Prostate gland (tissue), 2 donors: ENCODE measurements at regions not wholly inside any gene's neighbourhood (a gene's known extent, or its start where the extent isn't known, plus 50 kb on each side); places are given as distances from the start of the nearest gene placed in this dataset.

Experiments
- DNase-seq: peaks from one replicate; pipeline ENCODE4 v3.0.0-alpha.2; 2019; ENCODE audit warnings: low spot score
- H3K27ac ChIP-seq, 2 donors: fragments of 200-600 bp; sonication (generic); 2 replicates each; pipeline ENCODE4 v1.5.1; 2017 to 2019
- H3K27me3 ChIP-seq: fragments of 200-600 bp; sonication (generic); replicated peaks from 2 replicates; pipeline ENCODE4 v1.5.1; 2019; ENCODE audit not compliant: insufficient read depth
- H3K36me3 ChIP-seq, 2 donors: fragments of 200-600 bp; sonication (generic); 1 replicate in 1 of 2; 2 replicates in 1 of 2; pipeline versions ENCODE4 v1.5.1 to v1.8.1; 2017 to 2019
- H3K4me1 ChIP-seq: fragments of 200-600 bp; sonication (generic); replicated peaks from 2 replicates; pipeline ENCODE4 v1.5.1; 2019
- H3K4me3 ChIP-seq, 2 donors: fragments of 200-600 bp; sonication (generic); 2 replicates each; pipeline ENCODE4 v1.5.1; 2017 to 2019
- H3K9me3 ChIP-seq: fragments of 200-600 bp; sonication (generic); 2 replicates; pipeline ENCODE4 v1.5.1; 2017
- POLR2A ChIP-seq: fragments of 450-650 bp; IDR thresholded peaks from one replicate; pipeline ENCODE4 v1.6.1; 2016; ENCODE audit warnings: antibody characterized with exemption, mild to moderate bottlenecking
- POLR2AphosphoS5 ChIP-seq: sonication (generic); formaldehyde crosslinking; IDR thresholded peaks from one replicate; pipeline ENCODE4 v1.6.1; 2017; ENCODE audit warnings: antibody characterized with exemption
- WGBS: methylation state at CpG from one replicate; pipeline ENCODE4 v1.1.5; 2018; 5-methylcytosine and 5-hydroxymethylcytosine counted together
- intact Hi-C: fragments of 100-400 bp; cut with DNase I; formaldehyde crosslinking; loops from one replicate; pipeline ENCODE4 v1.14.2; 2022
- TF ChIP-seq, protein P1 (sequence below), 4 experiments: fragments of 200-600 bp in 2 of 4; fragments of 450-650 bp in 2 of 4; sonication (generic) in 2 of 4; IDR thresholded peaks; 1 replicate in 3 of 4; 2 replicates in 1 of 4; pipeline ENCODE4 v1.5.1; 2016 to 2019; ENCODE audit warnings: antibody characterized with exemption in 4 of 4, mild to moderate bottlenecking in 2 of 4, moderate library complexity in 2 of 4

- TF ChIP-seq POLR2A (no peak), POLR2AphosphoS5 (no peak)
- TF ChIP-seq, protein P1, sequence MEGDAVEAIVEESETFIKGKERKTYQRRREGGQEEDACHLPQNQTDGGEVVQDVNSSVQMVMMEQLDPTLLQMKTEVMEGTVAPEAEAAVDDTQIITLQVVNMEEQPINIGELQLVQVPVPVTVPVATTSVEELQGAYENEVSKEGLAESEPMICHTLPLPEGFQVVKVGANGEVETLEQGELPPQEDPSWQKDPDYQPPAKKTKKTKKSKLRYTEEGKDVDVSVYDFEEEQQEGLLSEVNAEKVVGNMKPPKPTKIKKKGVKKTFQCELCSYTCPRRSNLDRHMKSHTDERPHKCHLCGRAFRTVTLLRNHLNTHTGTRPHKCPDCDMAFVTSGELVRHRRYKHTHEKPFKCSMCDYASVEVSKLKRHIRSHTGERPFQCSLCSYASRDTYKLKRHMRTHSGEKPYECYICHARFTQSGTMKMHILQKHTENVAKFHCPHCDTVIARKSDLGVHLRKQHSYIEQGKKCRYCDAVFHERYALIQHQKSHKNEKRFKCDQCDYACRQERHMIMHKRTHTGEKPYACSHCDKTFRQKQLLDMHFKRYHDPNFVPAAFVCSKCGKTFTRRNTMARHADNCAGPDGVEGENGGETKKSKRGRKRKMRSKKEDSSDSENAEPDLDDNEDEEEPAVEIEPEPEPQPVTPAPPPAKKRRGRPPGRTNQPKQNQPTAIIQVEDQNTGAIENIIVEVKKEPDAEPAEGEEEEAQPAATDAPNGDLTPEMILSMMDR (IDR thresholded peaks at IDR 0.05), result no peak
- intact Hi-C loops, result loop anchor here (10.0 kb wide), 1 partner anchor 402 kb away; the partner anchor contains the start of gene TMEM161B
- Histone ChIP-seq H3K4me3 (peak overlapping the region in 1 of 2 donors; percentile 5), H3K9me3 (no peaks in the 10 kb centered on the region), H3K4me1 (no peaks in the 10 kb centered on the region), H3K27ac (no peak overlapping the region), H3K27me3 (peaks cover 30% of the 10 kb centered on the region), H3K36me3 (no peaks in the 10 kb centered on the region)
- no peak for DNase-seq
- 6% methylated on average over 22 of the region's 22 CpGs for WGBS
These were observed 216.1 kb downstream of the MEF2C start for GRCh38 chr5:88666761-88667495.

GRCh38 chr5:88665750-88666215 lies 217.2 kb downstream of the MEF2C start:
- peaks cover 38% of the 10 kb centered on the region for H3K27me3 ChIP-seq
- TF ChIP-seq, protein P1 (IDR thresholded peaks at IDR 0.05), result no peak
- TF ChIP-seq POLR2AphosphoS5, result no peak
- TF ChIP-seq POLR2A, result no peak

GRCh38 chr5:88664645-88665044 lies 218.3 kb downstream of the MEF2C start:
- Histone ChIP-seq H3K9me3 (no peaks in the 10 kb centered on the region), H3K27me3 (peaks cover 36% of the 10 kb centered on the region), H3K4me1 (no peaks in the 10 kb centered on the region), H3K27ac (no peak overlapping the region), H3K4me3 (no peak overlapping the region), H3K36me3 (no peaks in the 10 kb centered on the region)
- 2% methylated on average over 2 of the region's 2 CpGs for WGBS
- no peak for DNase-seq
- intact Hi-C loops, result loop anchor here (10.0 kb wide), 1 partner anchor 400 kb away; the partner anchor contains the start of gene TMEM161B
- TF ChIP-seq, protein P1 (IDR thresholded peaks at IDR 0.05), result no peak
- TF ChIP-seq POLR2AphosphoS5 (no peak), POLR2A (no peak)

More at GRCh38 chr5:88665750-88666215, 217.2 kb downstream of the MEF2C start:
- H3K27ac ChIP-seq, result no peak overlapping the region
- no peak for DNase-seq
- no peaks in the 10 kb centered on the region for H3K36me3 ChIP-seq
- no peaks in the 10 kb centered on the region for H3K9me3 ChIP-seq
- no peaks in the 10 kb centered on the region for H3K4me1 ChIP-seq
- intact Hi-C loops, result loop anchor here (10.0 kb wide), 1 partner anchor 401 kb away; the partner anchor contains the start of gene TMEM161B
- WGBS, result 8% methylated on average over 17 of the region's 17 CpGs
- no peak overlapping the region for H3K4me3 ChIP-seq

DNA sequence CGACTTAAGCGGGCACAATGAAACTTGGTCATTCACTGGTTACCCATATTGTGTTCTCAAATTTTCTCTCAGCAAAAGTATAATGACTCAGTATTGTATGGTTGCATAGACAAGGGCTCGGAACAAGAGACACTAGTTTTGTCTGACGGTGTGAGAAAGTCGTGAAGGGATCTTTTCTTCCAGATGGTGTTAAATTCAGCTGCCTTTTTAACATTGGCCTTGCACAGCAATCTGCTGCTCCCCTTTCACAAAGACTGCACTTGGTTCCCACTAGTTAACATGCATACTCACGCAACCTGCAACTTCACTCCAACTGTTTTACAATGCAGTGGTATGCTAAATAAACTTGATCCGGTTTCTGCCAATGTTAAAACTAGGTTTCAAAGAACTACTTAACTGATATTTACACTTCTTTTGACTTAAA lies 219.2 kb downstream of the MEF2C start:
- 12% methylated on average over 7 of the region's 7 CpGs for WGBS
- peaks cover 36% of the 10 kb centered on the region for H3K27me3 ChIP-seq
- intact Hi-C loops, result loop anchor here (10.0 kb wide), 1 partner anchor 399 kb away; the partner anchor contains the start of gene TMEM161B
- TF ChIP-seq, protein P1 (IDR thresholded peaks at IDR 0.05), result no peak
- TF ChIP-seq POLR2A, result no peak
- no peak for TF ChIP-seq POLR2AphosphoS5
- no peaks in the 10 kb centered on the region for H3K4me1 ChIP-seq
- no peak overlapping the region for H3K27ac ChIP-seq
- H3K9me3 ChIP-seq, result no peaks in the 10 kb centered on the region
- H3K4me3 ChIP-seq, result no peak overlapping the region
- DNase-seq, result no peak
- H3K36me3 ChIP-seq, result no peaks in the 10 kb centered on the region
